K562 (cell line): ENCODE measurements at regions not wholly inside any gene's neighbourhood (a gene's known extent, or its start where the extent isn't known, plus 50 kb on each side); places are given as distances from the start of the nearest gene placed in this dataset.

Experiments used
- ATAC-seq: fragments of 200-7000 bp; cut with Tn5 transposase; 3 replicates; pipeline ENCODE4 v1.9.1; 2020; ENCODE audit warnings: moderate library complexity
- BruUV-seq: library from RNA; stranded (reverse); fragments of 400-500 nt; replicated peaks from 2 replicates; lab custom pipeline; 2021; lab: Mats Ljungman, UMichigan
- CTCF ChIA-PET: fragments of 300-600 bp; formaldehyde crosslinking; extraction: SDS; loops from one replicate; lab custom pipeline; 2021; ENCODE audit warnings: low intra/inter-chr PET ratio; lab: Yijun Ruan, JAX
- POLR2A ChIA-PET: fragments of 300-600, 350-650 bp; sonication (Branson Sonifier 250); formaldehyde crosslinking; extraction: SDS; loops from one replicate; lab custom pipeline; 2021; ENCODE audit warnings: antibody characterized with exemption, inconsistent platforms; lab: Yijun Ruan, JAX
- DNase-seq, 4 experiments: peaks; one replicate each; pipeline versions ENCODE4 v3.0.0 to v3.0.0-alpha.2; 2011 to 2018; ENCODE audit warnings: low spot score in 3 of 4, mixed read lengths in 3 of 4; ENCODE audit errors: extremely low read depth in 1 of 4
- FAIRE-seq: peaks from 2 replicates; lab custom pipeline; 2011; peaks lifted over from hg19 to GRCh38; lab: Jason Lieb, UNC
- H2AFZ ChIP-seq: 2 replicates; pipeline ENCODE4 v1.6.0; 2011; ENCODE audit warnings: low read depth, low read length, control low read depth, inconsistent platforms
- H3K27ac ChIP-seq: fragments of 200-600 bp; 3 replicates; pipeline ENCODE4 v1.8.0; 2011; ENCODE audit warnings: low read depth, mild to moderate bottlenecking, control low read depth, inconsistent platforms, low read length, moderate library complexity, mixed read lengths; ENCODE audit errors: extremely low read depth
- H3K27me3 ChIP-seq, 2 experiments: fragments of 300-600 bp in 1 of 2; 2 replicates in 1 of 2; 3 replicates in 1 of 2; pipeline versions ENCODE4 v1.6.0 to v1.8.0; 2011; ENCODE audit warnings: inconsistent platforms in 2 of 2, low read length in 2 of 2, mild to moderate bottlenecking in 1 of 2, mixed read lengths in 1 of 2, moderate library complexity in 1 of 2; ENCODE audit not compliant: control insufficient read depth in 2 of 2, insufficient read depth in 2 of 2
- H3K36me3 ChIP-seq: fragments of 300-600 bp; 3 replicates; pipeline ENCODE4 v1.8.0; 2011; ENCODE audit warnings: mild to moderate bottlenecking, low read length, inconsistent platforms; ENCODE audit not compliant: control insufficient read depth, insufficient read depth
- H3K4me1 ChIP-seq, 2 experiments: fragments of 200-600 bp in 1 of 2; replicated peaks in 1 of 2; 2 replicates in 1 of 2; 3 replicates in 1 of 2; pipeline versions ENCODE4 v1.5.1 to v1.8.0; 2011; ENCODE audit warnings: inconsistent platforms in 2 of 2, low read length in 2 of 2, mild to moderate bottlenecking in 1 of 2, mixed read lengths in 1 of 2, moderate library complexity in 1 of 2; ENCODE audit not compliant: control insufficient read depth in 2 of 2, insufficient read depth in 2 of 2
- H3K4me2 ChIP-seq: 2 replicates; pipeline ENCODE4 v1.6.1; 2011; ENCODE audit warnings: low read length, control low read depth, inconsistent platforms, mixed read lengths; ENCODE audit not compliant: insufficient read depth
- H3K4me3 ChIP-seq: fragments of 200-600 bp; sonication (generic), shearing (Covaris generic); 2 replicates; pipeline ENCODE4 v1.5.1; 2016; ENCODE audit warnings: control low read depth, inconsistent platforms
- H3K79me2 ChIP-seq: fragments of 200-600 bp; 3 replicates; pipeline ENCODE4 v1.8.0; 2011; ENCODE audit warnings: low read length, inconsistent platforms; ENCODE audit not compliant: control insufficient read depth, insufficient read depth
- H3K9ac ChIP-seq, 2 experiments: 2 replicates each; pipeline versions ENCODE4 v1.6.0 to v1.6.1; 2011; ENCODE audit warnings: low read depth in 2 of 2, low read length in 2 of 2, control low read depth in 1 of 2, inconsistent platforms in 1 of 2, mild to moderate bottlenecking in 1 of 2, mixed read lengths in 1 of 2; ENCODE audit not compliant: insufficient read depth in 1 of 2
- H3K9me1 ChIP-seq: one replicate; pipeline ENCODE4 v1.6.0; 2011; ENCODE audit warnings: inconsistent platforms, mild to moderate bottlenecking, low read length, moderate library complexity; ENCODE audit not compliant: control insufficient read depth, insufficient read depth
- H3K9me3 ChIP-seq: replicated peaks from 2 replicates; pipeline ENCODE4 v1.5.1; 2011; ENCODE audit warnings: low read depth, low read length, inconsistent platforms; ENCODE audit not compliant: control insufficient read depth, insufficient read depth
- H4K20me1 ChIP-seq: replicated peaks from 2 replicates; pipeline ENCODE4 v1.6.1; 2011; ENCODE audit warnings: low read length, inconsistent platforms, mixed read lengths; ENCODE audit not compliant: control insufficient read depth, insufficient read depth
- FUS ChIP-seq: fragments of 200-400 bp; formaldehyde crosslinking; optimal IDR thresholded peaks from 2 replicates; pipeline ENCODE3; 2017; ENCODE audit warnings: low read depth, low read length
- HMGN3 ChIP-seq: IDR thresholded peaks from 2 replicates; pipeline ENCODE4 v1.6.1; 2011; ENCODE audit warnings: borderline replicate concordance, low read depth, mild to moderate bottlenecking, mixed read lengths, low read length; ENCODE audit not compliant: insufficient read length; ENCODE audit errors: extremely low read depth
- IFI16 ChIP-seq: fragments of 250-450 bp; sonication (Bioruptor Pico); IDR thresholded peaks from 2 replicates; pipeline ENCODE4 v2.1.2; 2022; ENCODE audit warnings: mild to moderate bottlenecking, inconsistent platforms
- MEF2A ChIP-seq: IDR thresholded peaks from 2 replicates; pipeline ENCODE4 v1.6.1; 2011; ENCODE audit warnings: low read depth, mild to moderate bottlenecking, low read length, moderate library complexity; ENCODE audit not compliant: control insufficient read depth
- REST ChIP-seq, 2 experiments: fragments of 450-650 bp; formaldehyde crosslinking in 1 of 2; IDR thresholded peaks; 2 replicates each; pipeline versions ENCODE4 v1.4.0 to v1.6.1; 2014 to 2020; ENCODE audit warnings: mild to moderate bottlenecking in 2 of 2, borderline replicate concordance in 1 of 2, low read depth in 1 of 2
- RFX5 ChIP-seq: IDR thresholded peaks from 2 replicates; pipeline ENCODE4 v1.6.1; 2011; ENCODE audit warnings: low read depth, mild to moderate bottlenecking, improper control_type of control experiment, low read length
- SAP30 ChIP-seq: fragments of 200-600 bp; sonication (generic); IDR thresholded peaks from 2 replicates; pipeline ENCODE4 v1.6.1; 2012; ENCODE audit warnings: borderline replicate concordance, low read depth, mild to moderate bottlenecking, moderate library complexity, low read length, control low read depth, inconsistent platforms; ENCODE audit not compliant: insufficient read depth, poor library complexity, severe bottlenecking
- SIN3B ChIP-seq: fragments of 450-650 bp; IDR thresholded peaks from 2 replicates; pipeline ENCODE4 v1.6.1; 2017; ENCODE audit warnings: low read depth, mild to moderate bottlenecking, moderate library complexity
- SOX6 ChIP-seq: fragments of 450-650 bp; IDR thresholded peaks from 2 replicates; pipeline ENCODE4 v1.6.1; 2014; ENCODE audit warnings: mild to moderate bottlenecking
- TCF15 ChIP-seq: fragments of 250-450 bp; sonication (Bioruptor Pico); IDR thresholded peaks from 2 replicates; pipeline ENCODE4 v1.8.0; 2022; ENCODE audit warnings: moderate library complexity, mild to moderate bottlenecking, inconsistent platforms
- ZBTB49 ChIP-seq: sonication (generic); formaldehyde crosslinking; IDR thresholded peaks from 2 replicates; pipeline ENCODE4 v1.8.0; 2022; ENCODE audit warnings: missing genetic modification reagents, mild to moderate bottlenecking, borderline replicate concordance
- in situ Hi-C: fragments of 300-500 bp; cut with MboI; formaldehyde crosslinking; loops from 4 replicates; pipeline ENCODE4 v1.15.0; 2018; ENCODE audit warnings: inconsistent platforms, mixed read lengths
- intact Hi-C: fragments of 100-400 bp; cut with micrococcal nuclease; formaldehyde crosslinking; loops from 2 replicates; pipeline ENCODE4 v1.14.2; 2022

GRCh38 chr4:30614771-30615170 is 105.4 kb upstream of the PCDH7 start:
- Histone ChIP-seq H3K4me1 (no peaks in the 10 kb centered on the region), H3K9ac (no peak overlapping the region), H3K9me1 (no peaks in the 10 kb centered on the region), H3K36me3 (no peaks in the 10 kb centered on the region), H3K27ac (no peak overlapping the region), H4K20me1 (no peaks in the 10 kb centered on the region), H2AFZ (no peak overlapping the region), H3K79me2 (no peaks in the 10 kb centered on the region), H3K9me3 (peaks cover 1% of the 10 kb centered on the region; the same call in 1 of the 2 replicates), H3K4me2 (no peak overlapping the region), H3K4me3 (no peak overlapping the region), H3K27me3 (no peaks in the 10 kb centered on the region)
- FAIRE-seq (no peak), ATAC-seq (no peak), DNase-seq (no peak)
- ChIA-PET POLR2A (no interaction called here), CTCF (no interaction called here)
- in situ Hi-C loops (no loop called here), intact Hi-C loops (no loop called here)
- BruUV-seq = no TSS peak
- TF ChIP-seq SIN3B = no peak
- TF ChIP-seq REST (IDR thresholded peaks at IDR 0.05; ENCODE audit: borderline replicate concordance) = no peak
- no peak for TF ChIP-seq REST (CRISPR knock-in tag; IDR thresholded peaks at IDR 0.05; ENCODE audit: low read depth)
- no peak for TF ChIP-seq ZBTB49 (CRISPR knock-in tag)
- no peak for TF ChIP-seq SOX6
- no peak for TF ChIP-seq TCF15
- TF ChIP-seq HMGN3 = no peak
- TF ChIP-seq SAP30 = no peak
- TF ChIP-seq MEF2A = no peak
- no peak for TF ChIP-seq FUS
- no peak for TF ChIP-seq RFX5
- TF ChIP-seq IFI16 (CRISPR knock-in tag) = no peak
